GM18861 (cell line): ENCODE measurements at regions not wholly inside any gene's neighbourhood (a gene's known extent, or its start where the extent isn't known, plus 50 kb on each side); places are given as distances from the start of the nearest gene placed in this dataset.

Source experiments
- ATAC-seq: cut with Tn5 transposase; IDR thresholded peaks from one replicate; pipeline ENCODE4 v1.9.1; 2021; ENCODE audit not compliant: unreplicated experiment

DNA sequence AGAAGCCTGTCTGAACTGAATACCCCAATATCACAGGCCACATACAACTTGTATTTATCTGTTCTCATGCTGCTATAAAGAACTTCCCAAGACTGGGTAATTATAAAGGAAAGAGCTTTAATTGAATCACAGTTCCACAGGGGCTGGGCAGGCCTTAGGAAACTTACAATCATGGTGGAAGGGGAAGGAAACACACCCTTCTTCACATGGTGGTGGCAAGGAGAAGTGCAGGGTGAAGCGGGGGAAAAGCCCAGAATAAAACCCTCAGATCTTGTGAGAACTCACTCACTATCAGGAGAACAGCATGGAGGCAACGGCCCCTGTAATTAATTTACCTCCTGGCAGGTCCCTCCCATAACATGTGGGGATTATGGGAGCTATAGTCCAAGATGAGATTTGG, 50.3 kb upstream of the FNDC1 start:
- ATAC-seq: no peak

DNA sequence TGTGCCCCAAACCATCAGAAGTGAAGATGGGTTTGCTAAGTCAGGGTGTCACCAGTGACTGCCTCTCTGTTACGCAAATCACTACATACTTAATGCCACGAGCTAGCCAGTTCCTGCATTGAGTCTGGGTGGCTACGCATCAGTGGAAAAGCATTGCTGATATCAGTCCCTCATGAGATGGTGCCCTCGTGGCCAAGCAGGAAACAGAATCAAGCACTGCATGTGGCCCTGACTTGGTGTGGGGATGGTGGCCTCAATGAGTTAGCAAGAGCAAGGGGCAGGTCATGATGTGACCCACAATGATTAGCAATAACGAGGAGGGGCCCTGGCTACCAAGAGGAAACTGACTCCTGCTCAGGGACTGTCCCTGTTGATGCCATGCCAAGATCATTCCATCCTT, 51.6 kb upstream of the FNDC1 start:
- no peak for ATAC-seq

DNA sequence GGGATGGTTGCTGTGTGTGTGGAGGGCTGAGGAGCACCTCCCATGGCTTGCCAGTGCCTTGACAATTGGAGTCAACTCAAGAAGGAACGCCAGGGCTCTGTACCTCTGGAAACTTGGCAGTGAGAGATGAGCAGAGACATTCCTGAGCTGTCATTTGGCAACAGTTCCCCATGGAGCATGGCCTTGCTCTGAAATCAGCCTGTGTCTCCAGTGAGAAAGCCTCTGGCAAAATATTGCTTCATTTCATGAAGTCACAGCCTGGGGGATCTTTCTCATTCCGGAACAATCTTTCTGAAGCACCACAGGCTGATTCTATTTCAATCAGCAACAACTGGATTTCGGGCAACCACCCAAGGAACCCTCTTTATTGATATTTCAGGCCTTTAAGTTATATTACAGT, 52.2 kb upstream of the FNDC1 start:
- ATAC-seq: no peak

DNA sequence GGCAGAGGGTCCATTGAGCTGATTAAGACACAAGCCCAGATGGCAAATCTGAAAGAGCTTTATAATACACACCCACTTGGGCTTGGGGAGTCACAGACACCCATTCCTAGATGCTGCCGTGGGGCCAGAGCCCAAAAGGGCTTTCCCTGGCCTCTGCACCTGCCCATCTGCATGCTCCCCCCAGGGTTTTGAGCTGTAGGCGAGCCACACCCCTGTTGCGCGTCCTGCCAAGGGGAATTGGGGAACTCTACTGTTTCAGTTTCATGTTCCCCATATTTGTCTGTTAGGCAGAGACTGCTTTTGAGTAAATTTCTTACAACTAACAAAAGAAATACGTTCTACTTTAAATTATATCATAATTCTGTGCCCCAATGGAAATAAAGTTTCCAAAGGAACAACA, 52.9 kb upstream of the FNDC1 start:
- ATAC-seq: peak; percentile 59

DNA sequence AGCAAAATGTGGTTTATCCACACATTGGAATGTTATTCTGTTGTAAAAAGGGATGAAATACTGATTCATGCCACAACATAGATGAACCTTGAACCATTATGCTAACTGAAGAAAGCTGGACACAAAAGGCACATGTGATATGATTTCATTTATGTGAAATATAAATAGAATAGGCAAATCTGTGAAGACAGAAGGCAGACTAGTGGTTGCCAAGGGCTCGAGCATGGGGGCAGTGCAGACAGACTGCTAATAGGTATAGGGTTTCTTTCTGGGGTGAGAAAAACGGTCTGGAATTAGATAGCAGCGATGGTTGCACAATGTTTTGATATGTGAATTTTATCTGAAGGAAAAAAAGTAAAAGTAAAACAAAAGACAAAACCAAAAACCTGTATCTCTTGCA, 54.6 kb upstream of the FNDC1 start:
- ATAC-seq: no peak

DNA sequence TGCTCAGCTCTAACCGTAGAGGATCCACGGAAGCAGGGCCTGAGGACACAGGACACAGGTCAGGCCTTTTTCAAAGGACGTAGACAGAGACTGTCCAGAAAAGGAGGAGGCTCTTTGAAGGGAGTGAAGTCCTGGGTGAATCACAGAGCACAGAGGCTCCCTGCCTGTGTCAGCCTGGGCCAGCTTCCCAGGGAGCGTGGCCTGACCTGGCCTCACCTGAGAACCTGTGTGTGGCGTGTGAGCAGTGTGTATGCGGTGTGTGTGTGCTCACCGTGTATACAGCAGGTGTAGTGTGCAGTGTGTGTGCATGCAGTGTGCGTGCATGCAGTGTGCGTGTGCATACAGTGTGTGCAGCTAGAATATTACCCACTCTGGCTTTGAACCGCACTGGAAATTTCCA, 56.0 kb upstream of the FNDC1 start:
- no peak for ATAC-seq

DNA sequence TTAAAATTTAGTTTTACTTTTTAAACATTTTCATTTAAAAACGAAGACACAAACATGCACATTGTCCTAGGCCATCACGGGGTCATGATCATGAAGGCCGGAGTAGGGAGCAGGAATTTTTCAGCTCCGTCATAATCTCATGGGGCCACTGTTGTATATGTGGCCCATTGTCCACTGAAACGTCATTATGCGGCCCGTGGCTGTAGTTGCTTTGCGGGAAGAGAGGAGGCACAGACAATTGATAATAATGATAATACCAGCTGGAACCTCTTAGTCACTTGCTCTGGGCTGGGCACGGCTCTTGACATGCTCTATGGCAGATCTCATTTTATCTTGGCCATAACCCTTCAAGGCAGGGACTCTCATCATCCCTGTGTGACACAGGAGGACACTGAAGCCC, 56.5 kb upstream of the FNDC1 start:
- no peak for ATAC-seq

DNA sequence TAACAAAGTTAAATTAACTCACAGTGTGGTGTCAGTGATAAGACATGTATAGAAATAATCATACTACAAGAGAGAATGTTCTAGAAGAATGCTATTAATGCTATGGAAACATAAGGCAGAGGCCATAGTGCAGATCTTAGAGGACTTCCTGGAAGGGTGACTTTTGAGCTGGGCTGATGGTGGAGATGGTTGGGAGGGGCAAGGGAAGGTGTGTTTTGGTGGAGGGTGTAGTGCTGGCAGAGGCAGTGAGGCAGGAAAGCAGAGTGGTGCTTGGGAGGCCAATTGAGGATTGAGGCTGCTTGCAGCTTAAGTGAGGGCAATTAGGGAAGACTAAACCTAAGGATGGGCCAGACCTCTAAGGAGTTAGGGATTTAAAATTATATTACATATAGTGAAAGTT, 58.5 kb upstream of the FNDC1 start:
- ATAC-seq: no peak

DNA sequence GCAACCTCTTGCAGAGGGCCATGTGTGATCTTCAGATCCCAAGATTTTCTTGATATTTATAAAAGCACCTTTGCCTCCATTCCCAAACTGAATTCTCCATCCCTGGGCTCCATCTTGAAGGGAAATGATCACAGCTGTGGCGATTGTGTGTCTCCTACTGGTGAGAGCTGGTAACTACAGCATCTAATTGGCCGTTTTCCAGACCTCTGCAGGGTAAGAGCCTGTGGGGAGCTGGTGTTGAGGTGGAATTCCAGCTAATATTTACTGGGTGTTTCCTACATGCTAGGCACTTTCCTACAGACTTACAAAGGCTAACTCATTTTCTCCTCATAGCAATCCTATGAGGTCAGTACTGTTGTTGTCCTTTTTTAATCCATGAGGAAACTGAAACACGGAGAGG, 59.2 kb upstream of the FNDC1 start:
- ATAC-seq: no peak

DNA sequence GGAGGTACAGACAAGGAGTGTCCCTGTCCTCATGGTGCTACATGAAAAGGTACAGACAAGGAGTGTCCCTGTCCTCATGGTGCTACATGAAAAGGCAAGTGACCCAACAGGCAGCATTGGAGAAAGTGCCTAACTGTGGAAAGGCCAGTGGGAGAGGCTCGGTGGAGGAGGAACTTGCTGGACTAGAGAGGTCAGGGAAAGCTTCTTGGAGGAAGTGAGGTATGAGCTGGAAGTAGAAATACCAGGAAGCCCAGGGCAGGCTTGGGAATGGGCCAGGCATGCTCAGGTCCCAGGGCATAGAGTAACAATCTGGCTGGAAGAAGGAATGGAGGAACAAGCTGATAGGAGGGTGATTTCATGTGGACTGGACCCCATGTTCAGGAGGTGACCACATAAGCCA, 59.8 kb upstream of the FNDC1 start:
- ATAC-seq: no peak

DNA sequence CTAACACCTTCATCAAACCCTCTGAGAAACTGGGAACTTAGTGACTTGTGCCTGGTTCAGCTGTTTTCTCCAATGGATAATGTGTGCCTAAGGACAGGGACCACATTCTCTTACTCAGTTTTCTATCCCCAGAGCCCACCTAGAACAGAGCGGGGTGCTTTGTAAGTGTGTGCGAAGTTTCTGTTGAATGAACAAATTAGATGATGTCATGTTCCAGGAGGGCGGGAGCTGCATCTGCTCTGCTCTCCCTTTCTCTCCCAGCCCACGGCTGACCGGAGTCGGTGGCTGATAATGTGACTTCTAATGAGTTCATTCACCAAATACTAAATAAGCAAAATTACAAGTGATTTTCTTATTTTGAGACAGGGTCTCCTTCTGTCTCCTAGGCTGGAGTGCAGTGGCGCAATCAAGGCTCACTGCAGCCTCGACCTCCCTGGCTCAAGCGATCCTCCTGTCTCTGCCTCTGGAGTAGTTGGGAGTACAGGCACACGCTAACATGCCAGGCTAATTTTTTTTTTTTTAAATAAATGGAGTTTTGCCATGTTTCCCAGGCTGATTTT, 60.7 kb upstream of the FNDC1 start:
- no peak for ATAC-seq

DNA sequence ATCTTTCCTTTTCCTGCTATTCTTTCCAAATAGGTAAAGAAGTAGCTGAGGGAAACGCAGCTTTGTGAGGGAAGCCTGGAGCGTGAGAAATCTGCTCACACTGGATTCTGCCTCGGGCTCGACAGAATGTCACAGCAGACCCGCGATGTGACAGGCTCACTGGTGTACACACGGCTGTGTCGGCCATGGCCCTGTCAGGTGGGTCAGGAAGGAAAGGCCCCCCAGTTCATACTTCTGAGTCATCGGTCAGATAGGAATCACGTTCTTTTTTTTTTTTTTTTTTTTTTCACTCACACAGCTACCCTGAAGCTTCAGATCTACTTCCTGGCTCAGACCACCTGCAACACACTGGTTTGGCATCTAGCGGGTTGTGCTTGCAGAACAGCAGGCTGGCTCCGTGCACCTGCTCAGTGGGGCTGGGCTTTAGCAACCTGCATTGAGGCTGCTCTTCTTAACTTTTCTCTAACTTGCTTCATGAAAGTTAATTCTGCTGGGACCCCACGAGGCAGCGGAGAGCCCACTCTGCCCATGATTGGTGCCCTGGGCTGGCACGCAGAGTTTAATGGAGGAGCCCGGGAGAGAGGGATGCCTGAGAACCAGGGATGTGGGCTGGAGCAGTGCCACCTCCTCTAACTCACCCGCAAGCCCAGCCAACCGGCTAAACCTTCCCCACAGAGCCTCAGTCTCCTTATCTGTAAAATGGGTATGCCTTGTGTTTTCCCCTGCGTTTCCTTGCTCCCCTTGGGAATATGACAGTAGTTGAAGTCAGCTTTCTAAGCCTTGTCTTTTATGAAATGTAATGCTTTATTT, 61.5 kb upstream of the FNDC1 start:
- no peak for ATAC-seq

DNA sequence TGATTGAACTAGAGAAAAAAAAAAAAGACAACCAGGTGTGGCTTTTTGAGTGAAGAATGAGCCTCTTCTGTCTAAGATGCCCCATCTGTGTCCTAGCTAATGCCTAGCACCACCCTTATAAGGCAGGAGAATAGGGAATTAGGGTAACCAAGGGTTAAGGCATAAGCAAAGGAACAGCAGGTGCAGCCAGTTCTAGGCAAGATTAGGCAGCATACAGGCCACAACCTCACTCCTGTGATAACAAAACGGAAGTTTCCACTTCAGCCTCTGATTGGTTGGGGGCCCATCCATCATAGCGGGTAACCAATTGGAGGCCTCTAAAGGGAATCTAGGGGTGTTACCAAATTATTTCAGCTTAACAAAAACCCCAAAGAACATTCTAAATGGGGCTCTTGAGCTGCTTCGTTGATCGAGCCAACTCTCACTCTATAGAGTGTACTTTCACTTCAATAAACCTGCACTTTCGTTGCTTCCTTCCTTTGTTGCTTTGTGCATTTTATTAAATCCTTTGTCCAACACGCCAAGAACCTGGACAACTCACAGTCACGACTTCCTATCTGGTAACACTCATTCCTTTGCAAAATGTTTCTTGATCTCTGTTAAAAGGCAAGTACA, 61.9 kb upstream of the TAGAP start:
- ATAC-seq: peak; percentile 68

DNA sequence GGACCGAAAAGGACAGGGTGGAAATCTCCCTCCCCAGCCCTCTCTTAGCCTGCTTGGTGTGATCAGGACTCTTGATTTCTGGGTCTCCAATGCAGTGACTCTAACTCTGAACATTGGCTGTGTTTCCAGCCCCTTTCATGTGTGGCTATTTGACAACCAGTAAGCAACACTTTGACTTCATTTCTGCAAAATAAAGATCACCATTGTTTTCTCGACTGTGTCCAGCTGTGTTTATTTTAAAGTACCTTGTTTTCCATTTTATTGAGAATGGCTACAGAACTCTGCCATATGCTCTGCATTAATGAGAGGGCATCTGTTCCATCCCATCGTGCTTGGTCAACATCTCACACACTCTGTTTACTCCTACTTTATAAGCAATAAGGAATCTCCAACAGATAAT, 60.9 kb upstream of the TAGAP start:
- ATAC-seq: no peak

DNA sequence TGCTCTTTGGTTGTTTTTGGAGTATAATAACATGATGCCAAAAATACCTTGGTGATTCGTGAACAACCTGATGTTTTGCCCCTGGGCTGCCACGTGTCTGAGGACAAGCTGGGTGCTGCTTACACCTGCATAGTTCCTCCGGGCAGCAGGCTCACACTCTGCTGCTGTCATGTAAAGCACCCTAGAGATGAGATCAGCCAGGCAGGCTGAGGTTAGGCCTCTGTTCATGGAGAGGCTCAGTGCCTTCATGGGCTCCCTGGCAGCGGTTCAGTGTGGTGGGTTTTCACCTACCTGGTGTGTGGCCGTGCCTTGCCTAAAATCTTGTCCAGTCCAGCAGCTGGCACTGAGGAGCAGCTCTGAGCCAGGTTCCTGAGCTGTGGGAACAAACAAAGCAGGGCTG, 60.1 kb upstream of the TAGAP start:
- peak; percentile 35 for ATAC-seq

DNA sequence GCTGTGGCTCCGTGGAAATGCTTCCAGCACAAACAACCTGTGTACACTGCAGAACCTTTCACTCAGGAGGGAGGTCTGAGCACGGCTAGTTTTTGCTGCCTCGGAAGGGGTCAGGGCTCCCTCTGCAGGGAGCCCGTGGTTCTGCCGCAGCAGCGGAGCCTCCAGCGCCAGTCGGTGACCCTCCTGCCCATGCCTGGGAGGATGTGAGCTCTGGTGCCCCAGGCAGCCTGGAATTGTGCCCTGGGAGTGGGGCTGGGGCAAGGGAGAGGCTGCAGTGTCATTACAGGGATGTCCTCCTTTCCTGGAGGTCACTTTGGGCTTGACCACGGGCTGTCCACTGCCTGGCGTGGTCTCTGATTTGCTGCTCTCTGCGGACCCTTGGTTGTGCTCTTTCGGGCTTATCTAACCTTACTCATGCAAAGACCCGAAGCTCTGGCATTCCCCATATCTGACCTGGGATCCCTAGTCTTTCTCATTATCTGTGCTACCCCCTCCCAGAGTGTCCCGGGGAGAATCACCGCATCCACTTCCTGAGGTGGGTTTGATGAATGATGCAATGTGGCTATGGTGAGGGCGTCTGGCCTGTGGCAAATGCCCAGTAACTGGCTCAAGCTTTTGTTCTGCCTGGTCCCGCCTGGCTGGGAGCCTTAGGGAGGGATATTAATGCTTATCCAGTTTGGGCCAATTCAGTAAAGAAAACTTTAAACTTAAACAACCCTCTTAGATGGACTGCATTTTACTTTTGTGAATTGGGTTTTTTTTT, 59.6 kb upstream of the TAGAP start:
- ATAC-seq: peak; percentile 48

DNA sequence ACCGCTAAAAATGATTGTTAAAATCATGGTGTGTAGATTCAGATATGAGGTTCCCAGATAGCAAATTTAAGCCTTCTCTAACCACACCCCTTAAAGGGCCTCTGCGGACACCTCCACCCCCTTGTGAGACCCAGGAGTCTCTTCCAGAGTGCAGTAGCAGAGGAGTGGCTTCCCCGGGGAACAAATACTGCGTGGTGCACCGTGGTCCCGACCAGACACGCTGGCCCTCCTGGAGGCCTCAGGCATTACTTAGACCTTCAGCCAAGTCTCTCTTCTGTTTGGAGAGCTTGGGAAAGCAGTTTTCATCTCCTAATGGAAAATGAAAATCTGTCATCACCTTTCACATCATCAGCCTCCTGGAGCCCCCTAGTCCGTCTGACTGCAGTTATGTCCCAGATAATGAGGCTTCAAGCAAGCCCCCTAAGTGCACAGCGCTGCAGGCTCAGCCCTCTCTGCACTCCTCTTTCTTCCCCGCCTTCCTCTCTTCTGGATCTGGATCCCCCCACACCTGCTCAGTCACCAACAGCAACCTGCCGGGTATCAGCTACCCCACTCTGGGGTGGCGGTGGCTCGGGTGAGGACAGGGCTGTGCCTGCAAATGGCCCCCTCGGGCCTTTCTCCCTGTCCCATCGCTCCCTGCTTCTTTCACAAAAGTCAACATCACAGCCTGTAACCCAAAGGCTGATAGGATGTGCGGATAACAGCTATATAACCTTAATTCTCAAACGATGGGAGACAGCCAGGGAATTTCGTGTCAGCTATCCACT, 58.8 kb upstream of the TAGAP start:
- no peak for ATAC-seq

DNA sequence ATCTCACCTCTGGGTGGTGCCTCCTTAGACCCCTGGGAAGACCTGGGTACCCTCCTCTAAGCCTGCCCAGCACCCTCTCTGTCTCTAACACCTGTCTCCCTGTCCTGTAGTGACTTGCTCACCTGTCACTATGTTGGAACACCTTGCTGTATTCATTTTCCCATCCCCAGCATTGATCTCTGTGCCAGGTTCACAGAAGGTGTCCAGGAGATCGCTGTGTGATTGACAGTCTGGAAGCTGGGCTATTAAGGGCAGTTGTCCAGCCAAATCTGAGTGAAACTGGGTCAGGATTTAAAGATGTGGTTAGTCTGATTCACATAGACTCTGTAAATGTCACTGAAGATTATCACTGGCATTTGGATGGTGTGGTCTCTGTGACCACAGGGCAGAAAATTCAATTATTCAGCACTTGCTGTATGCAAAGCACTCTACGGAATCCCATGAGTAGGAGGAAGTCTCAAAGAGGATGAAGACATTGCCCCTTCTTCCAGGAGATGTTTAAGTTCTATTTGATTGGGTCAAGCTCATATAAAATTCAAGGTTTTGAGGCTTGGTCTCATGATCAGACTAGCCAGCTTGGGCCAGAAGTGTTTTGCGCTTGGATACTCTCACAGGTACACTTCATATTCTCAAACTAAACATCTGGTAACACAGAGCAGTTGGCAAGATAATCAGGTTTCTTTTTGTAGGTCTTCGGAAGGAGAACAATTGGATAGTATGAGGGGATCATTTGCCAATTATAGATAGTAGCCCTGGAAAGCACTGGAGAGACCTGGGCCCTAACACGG, 57.8 kb upstream of the TAGAP start:
- no peak for ATAC-seq

DNA sequence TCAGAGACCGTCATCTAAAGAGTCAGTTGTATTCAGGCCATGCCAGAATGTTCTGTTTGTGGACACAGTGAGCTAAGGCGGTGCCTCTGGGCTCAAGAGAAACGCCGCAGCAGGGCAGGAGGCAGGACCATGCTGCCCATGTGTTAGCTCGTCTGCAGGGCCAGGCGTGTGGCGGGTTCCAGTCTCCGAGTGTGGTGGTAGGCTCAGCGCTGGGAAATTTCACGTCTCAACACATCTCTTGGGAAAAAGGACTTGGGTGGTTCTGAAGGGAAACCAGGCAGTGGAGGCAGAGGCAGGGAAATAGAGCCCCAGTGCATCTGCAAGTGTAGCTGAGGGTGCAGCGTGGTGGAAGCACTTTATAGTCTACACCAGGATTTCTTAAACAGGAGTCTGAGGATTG, 56.9 kb upstream of the TAGAP start:
- no peak for ATAC-seq
